ENCODE measurements at regions not wholly inside any gene's neighbourhood (a gene's known extent, or its start where the extent isn't known, plus 50 kb on each side); places are given as distances from the start of the nearest gene placed in this dataset.

GRCh38 chr7:46003161-46003560 is 82.1 kb upstream of the IGFBP3 start:
- Histone ChIP-seq H3K9me3 (ENCODE audit: insufficient read depth in 2 of 2, low read depth in 1 of 2, low read length in 1 of 2) (no peaks in the 10 kb centered on the region), H3K27ac (ENCODE audit: low read depth, low read length) (no peak overlapping the region), H2AFZ (ENCODE audit: low read length) (no peak overlapping the region), H3K27me3 (replicated peaks in 1 of 4; ENCODE audit: control insufficient read depth in 3 of 4, extremely low read depth in 1 of 4, insufficient read depth in 3 of 4, low read length in 3 of 4) (no peaks in the 10 kb centered on the region), H4K91ac (replicated peaks; ENCODE audit: insufficient read length, low read length) (no peak overlapping the region), H3K4me2 (ENCODE audit: insufficient read depth in 1 of 2, low read depth in 2 of 2, low read length in 2 of 2) (no peak overlapping the region), H3K79me2 (ENCODE audit: control insufficient read depth in 1 of 2, insufficient read depth in 2 of 2, low read length in 2 of 2) (no peaks in the 10 kb centered on the region), H3K4me1 (replicated peaks in 1 of 4; ENCODE audit: control insufficient read depth in 3 of 4, insufficient read depth in 4 of 4, low read length in 3 of 4) (no peaks in the 10 kb centered on the region), H2BK20ac (ENCODE audit: low read length) (no peak overlapping the region), H4K5ac (ENCODE audit: insufficient read length, low read depth, low read length) (no peak overlapping the region), H3K56ac (replicated peaks; ENCODE audit: insufficient read length, low read depth, low read length) (no peak overlapping the region), H3K4ac (replicated peaks; ENCODE audit: insufficient read length, low read depth, low read length) (no peak overlapping the region), H3K23me2 (ENCODE audit: low read depth, low read length) (no peaks in the 10 kb centered on the region), H4K8ac (ENCODE audit: extremely low read depth, insufficient read depth, low read length) (no peak overlapping the region), H3K18ac (ENCODE audit: extremely low read depth, low read length) (no peak overlapping the region), H2BK12ac (ENCODE audit: low read depth, low read length) (no peak overlapping the region), H3K36me3 (ENCODE audit: control insufficient read depth in 2 of 4, insufficient read depth in 4 of 4, low read length in 3 of 4) (no peaks in the 10 kb centered on the region), H2BK120ac (replicated peaks; ENCODE audit: low read depth, low read length) (no peak overlapping the region), H3K79me1 (ENCODE audit: low read depth, low read length) (no peaks in the 10 kb centered on the region), H3K4me3 (ENCODE audit: extremely low read depth in 1 of 4, insufficient read depth in 2 of 4, low read depth in 3 of 4, low read length in 4 of 4) (no peak overlapping the region), H3K23ac (ENCODE audit: insufficient read length) (no peak overlapping the region), H2AK5ac (ENCODE audit: low read depth, low read length) (no peak overlapping the region), H2BK5ac (ENCODE audit: low read depth, low read length) (no peak overlapping the region), H3K9ac (replicated peaks in 1 of 4; ENCODE audit: extremely low read depth in 1 of 4, low read depth in 3 of 4, low read length in 3 of 4) (no peak overlapping the region), H3K14ac (ENCODE audit: insufficient read length) (no peak overlapping the region), H2BK15ac (ENCODE audit: low read length) (no peak overlapping the region), H4K20me1 (replicated peaks in 1 of 2; ENCODE audit: control insufficient read depth in 1 of 2, insufficient read depth in 2 of 2, low read length in 2 of 2) (no peaks in the 10 kb centered on the region)
- 82% methylated on average over 2 of the region's 2 CpGs; no CpG with 5 or more reads in 1 of the 2 experiments for WGBS, 2 experiments (ENCODE audit: extremely low coverage in 1 of 2, insufficient coverage in 1 of 2, insufficient read length in 1 of 2, insufficient replicate concordance in 2 of 2, low coverage in 1 of 2, low lambda C conversion rate in 2 of 2, missing lambda C conversion rate in 1 of 2)
- no peak for DNase-seq (ENCODE audit: low read depth in 1 of 2, low spot score in 2 of 2)
- ChIA-PET CTCF (ENCODE audit: partially characterized antibody) (no interaction called here), POLR2A (ENCODE audit: partially characterized antibody) (no interaction called here)
- no peak for TF ChIP-seq RXRA (IDR thresholded peaks at IDR 0.05; ENCODE audit: insufficient read depth, low read depth, low read length)
- TF ChIP-seq CEBPB (IDR thresholded peaks at IDR 0.05; ENCODE audit: low read depth, low read length), result no peak
- TF ChIP-seq KDM5A (IDR thresholded peaks at IDR 0.05; ENCODE audit: low read length), result no peak
- no peak for FAIRE-seq

Measured in H1 (cell line).